Neural progenitor cell (in vitro differentiated cells): ENCODE measurements at regions not wholly inside any gene's neighbourhood (a gene's known extent, or its start where the extent isn't known, plus 50 kb on each side); places are given as distances from the start of the nearest gene placed in this dataset.

Experiments
- EZH2 ChIP-seq: fragments of 200-600 bp; sonication (generic); IDR thresholded peaks from 2 replicates; pipeline ENCODE4 v1.6.1; 2017; ENCODE audit warnings: antibody characterized with exemption, mild to moderate bottlenecking, moderate library complexity
- TF ChIP-seq, protein P1 (sequence below): fragments of 200-600 bp; sonication (generic); IDR thresholded peaks from 2 replicates; pipeline ENCODE4 v1.5.1; 2017; ENCODE audit warnings: antibody characterized with exemption, mild to moderate bottlenecking

DNA sequence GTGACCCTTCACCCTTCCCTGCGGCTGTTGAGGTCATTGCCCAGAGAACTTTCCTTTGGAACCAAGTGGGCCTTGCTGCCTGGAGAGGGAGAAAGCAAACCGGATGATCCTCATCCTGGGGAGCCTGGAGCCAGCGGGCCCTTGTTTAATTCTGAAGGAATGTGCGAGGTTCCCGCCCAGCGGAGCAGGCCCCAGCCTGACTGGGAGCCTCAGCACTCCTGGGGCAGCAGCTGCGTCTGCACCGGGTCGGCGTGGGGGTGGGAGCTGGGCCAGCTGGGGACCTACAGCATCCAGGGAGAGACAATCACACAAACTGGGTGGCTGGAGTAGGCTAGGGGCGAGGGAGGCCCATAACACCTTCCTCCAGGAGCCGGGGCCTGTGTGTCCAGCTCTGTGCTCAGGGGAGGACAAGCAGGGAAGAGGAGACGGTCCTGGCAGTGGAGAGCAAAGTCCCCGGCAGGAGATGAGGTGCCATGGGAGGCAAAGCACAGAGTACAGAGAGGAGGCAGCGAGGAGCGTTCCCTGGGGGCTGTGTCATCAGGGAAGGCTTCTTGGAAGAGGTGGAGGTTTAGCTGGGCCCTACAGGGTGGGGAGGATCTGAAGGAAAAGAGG lies 61.9 kb upstream of the HAAO start:
- TF ChIP-seq, protein P1, sequence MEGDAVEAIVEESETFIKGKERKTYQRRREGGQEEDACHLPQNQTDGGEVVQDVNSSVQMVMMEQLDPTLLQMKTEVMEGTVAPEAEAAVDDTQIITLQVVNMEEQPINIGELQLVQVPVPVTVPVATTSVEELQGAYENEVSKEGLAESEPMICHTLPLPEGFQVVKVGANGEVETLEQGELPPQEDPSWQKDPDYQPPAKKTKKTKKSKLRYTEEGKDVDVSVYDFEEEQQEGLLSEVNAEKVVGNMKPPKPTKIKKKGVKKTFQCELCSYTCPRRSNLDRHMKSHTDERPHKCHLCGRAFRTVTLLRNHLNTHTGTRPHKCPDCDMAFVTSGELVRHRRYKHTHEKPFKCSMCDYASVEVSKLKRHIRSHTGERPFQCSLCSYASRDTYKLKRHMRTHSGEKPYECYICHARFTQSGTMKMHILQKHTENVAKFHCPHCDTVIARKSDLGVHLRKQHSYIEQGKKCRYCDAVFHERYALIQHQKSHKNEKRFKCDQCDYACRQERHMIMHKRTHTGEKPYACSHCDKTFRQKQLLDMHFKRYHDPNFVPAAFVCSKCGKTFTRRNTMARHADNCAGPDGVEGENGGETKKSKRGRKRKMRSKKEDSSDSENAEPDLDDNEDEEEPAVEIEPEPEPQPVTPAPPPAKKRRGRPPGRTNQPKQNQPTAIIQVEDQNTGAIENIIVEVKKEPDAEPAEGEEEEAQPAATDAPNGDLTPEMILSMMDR = no peak
- no peak for TF ChIP-seq EZH2
